ENCODE measurements at regions not wholly inside any gene's neighbourhood (a gene's known extent, or its start where the extent isn't known, plus 50 kb on each side); places are given as distances from the start of the nearest gene placed in this dataset.
"Not testable (repeated sequence)": the region's sequence is repeated elsewhere in the genome, so short reads cannot be mapped to it uniquely, and the experiment has no call there.

- DNase-seq: no peak
Observed at GRCh38 chr5:10126900-10127299, 122.8 kb downstream of the ATPSCKMT start.

GRCh38 chr5:10125116-10125515, 124.6 kb downstream of the ATPSCKMT start:
- no peak for DNase-seq

DNA sequence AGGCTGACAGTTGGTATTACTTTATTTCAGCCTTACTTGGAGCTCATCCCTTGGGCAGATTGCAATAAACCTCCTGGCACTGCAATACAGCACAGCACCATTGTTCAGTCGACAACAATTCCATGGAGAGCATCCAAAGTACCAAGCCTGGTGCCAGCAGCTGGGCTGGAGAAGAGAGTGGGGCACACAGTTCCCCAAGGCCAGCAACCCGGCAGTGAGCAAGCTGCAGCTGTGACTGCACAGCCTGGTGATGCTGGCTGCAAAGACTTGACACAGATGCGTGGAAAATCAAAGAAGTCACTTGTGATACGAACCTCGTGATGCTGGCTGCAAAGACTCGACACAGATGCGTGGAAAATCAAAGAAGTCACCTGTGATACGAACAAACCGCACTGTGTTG, 125.4 kb downstream of the ATPSCKMT start:
- no peak for DNase-seq

DNA sequence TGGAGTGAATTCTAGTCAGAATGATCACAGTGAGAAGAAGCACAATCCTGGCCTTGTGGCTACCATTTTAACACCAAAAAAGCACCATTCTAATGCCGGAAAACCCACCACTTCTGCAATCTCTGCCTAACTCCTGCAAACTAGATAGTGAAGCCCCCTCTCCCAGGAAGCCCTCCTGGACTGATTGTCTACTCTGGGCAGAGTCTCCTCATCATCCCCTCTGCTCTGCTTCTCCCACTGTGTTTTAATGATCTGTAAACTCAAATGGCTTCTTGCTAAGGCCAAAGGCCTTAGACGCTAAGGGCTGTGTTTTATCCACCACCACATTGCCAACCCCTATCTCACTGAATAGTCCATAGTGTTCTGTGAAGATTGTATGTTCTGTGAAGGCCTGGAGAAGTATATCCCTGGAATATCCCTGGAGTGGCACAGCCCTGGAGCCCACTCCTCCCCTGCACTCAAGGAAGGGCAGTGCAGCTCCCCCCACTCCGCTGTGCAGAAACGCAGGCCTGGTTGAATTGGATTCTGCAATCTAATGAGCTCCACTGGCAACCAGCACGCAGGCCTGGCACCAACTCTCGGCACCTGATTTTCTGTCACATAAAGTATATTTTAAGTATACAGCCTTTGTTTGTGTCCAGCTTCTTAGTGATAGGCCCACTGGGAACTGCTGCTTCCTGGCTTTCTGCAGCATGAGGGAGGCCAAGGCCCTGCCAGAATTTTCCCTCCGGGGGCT, 126.3 kb downstream of the ATPSCKMT start:
- no peak for DNase-seq

DNA sequence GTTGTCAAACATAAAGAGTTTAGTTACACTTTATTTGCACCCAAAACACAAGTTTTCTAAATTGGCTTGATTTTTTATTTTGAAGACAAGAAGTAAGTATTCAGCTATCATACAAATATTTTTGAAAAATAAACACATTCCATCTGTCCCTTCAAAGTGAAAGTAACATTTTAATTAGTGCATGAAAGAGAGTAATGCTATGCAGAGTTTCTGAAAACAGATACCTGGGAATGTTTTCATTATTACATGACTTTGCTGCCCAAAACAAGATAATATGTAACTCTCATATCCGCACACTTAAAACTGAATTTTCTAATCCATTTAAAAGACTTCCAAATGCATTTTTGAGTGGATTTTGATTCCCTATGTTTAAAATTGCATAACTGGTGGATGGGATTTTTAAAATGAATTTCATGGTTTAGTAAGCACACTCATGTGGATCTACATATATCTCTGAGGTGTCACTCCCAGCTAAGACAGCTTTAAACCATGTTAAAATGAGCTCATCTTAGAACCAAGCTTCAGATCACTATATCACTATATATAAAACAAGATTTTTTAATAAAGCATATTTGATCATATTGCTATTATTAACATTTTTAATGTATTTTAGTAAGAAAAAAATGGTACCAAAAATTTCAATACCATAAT, 127.5 kb downstream of the ATPSCKMT start:
- no peak for DNase-seq

DNA sequence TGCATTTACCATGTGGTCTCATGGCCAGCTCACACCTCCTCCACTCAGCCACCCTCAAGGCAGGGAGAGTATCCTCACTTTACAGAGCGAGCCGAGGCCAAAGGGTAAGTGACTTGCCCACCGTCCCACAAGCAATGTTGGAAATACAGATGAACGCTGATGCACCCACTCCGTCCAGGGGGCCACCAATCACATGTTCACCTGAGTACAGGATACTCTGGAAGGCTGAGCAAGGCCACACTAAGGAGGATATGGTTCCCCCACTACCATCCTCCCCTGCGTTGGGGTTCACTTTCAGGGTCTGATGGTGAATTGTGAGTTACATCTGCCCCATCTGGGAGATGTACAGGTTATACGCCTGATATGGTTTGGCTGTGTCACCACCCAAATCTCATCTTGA, 128.8 kb downstream of the ATPSCKMT start:
- DNase-seq: no peak

DNA sequence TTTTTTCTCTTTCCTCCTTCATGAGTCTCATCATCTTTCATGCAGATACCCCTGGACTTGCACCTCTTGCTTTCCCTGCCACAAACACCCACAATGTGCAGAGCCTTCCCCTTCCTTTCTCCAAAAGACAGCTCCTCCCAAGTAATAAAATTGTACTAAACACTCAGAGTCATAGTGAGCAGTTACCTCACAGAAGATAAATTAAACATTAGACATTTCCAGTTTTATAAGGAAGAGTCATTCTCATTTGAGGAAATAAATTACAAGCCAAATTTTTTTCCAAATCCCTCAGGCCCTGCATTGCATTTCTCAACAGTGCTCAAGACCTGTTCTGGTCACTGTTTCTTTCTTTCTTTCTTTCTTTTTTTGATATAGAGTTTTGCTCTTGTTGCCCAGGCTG, 131.5 kb downstream of the ATPSCKMT start:
- DNase-seq: no peak

DNA sequence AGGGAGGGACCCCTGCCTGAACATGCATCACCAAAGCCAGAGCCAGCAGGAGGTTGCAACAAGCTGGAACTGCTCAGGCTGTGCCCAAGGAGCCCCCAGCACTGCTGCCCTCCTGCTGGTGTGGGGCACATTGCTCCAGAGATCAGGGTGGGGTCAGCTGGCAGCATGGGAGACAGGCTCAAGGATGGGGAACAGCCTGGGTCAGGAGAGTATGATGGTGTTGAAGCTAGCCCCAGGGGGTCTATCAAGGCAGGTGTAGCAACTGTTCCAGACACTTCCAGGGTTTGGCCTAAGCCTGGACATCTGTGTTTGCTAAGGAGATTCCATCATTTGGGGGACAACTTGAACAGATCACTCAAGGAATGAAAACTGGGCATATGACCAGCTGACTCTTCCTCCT, 133.1 kb downstream of the ATPSCKMT start:
- DNase-seq: no peak

GRCh38 chr5:10115669-10116068, 134.0 kb downstream of the ATPSCKMT start:
- no peak for DNase-seq

GRCh38 chr5:10111571-10111970, 138.1 kb downstream of the ATPSCKMT start:
- peak in 1 of 3 donors; percentile 0 for DNase-seq

DNA sequence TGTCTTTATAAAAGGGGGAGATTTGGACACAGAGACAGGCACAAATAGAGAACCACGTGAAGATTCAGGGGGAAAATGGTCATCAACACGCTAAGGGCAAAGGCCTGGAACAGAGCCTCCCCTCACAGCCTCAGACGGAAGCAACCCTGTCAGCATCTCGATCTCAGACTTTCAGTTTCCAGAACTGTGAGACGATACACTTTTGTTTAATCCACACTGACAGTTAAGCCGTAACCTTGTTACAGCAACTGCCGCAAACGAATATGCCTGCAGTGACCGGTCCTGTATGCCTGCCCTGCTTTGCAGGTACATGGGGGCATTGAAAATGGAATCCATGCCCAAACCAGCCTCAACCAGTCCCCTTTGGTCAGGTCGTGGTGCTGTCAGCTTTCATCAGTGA, 139.5 kb downstream of the ATPSCKMT start:
- DNase-seq: no peak

GRCh38 chr5:10109299-10109698, 140.4 kb downstream of the ATPSCKMT start:
- DNase-seq: no peak

DNA sequence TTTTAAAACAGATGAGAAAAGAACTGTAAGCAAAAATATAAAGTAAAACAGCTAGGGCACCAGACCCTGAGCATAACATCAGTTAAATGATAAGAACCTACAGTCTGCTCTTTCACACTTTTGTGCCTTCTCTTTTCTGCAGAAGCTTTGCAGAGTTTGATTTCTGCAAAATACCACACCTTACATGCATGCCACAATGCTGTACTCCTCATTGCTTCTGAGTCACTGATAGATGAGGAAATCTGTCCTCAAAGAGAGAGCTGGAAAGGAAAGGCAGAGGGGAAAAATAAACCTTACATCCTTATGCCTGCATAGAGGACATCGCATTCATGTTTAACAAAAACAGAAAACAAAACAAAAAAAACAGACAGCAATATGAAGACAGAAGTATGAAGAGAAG, 142.9 kb downstream of the ATPSCKMT start:
- no peak for DNase-seq

- no peak for DNase-seq
Observed at GRCh38 chr5:10106285-10106684, 143.4 kb downstream of the ATPSCKMT start.

GRCh38 chr5:10102706-10103497, 146.8 kb downstream of the ATPSCKMT start:
- DNase-seq: no peak

DNA sequence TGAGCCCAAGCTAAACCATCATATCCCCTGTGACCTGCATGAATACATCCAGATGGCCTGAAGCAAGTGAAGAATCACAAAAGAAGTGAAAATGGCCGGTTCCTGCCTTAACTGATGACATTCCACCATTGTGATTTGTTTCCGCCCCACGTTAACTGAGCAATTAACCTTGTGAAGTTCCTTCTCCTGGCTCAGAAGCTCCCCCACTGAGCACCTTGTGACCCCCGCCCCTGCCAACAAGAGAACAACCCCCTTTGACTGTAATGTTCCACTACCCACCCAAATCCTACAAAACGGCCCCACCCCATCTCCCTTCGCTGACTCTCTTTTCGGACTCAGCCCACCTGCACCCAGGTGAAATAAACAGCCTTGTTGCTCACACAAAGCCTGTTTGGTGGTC, 147.5 kb downstream of the ATPSCKMT start:
- not testable (repeated sequence) for DNase-seq

GRCh38 chr5:10099548-10099947, 150.1 kb downstream of the ATPSCKMT start:
- DNase-seq: no peak

GRCh38 chr5:10091701-10092100, 158.0 kb downstream of the ATPSCKMT start:
- no peak for DNase-seq

GRCh38 chr5:10090074-10090473, 159.6 kb downstream of the ATPSCKMT start:
- no peak for DNase-seq

DNA sequence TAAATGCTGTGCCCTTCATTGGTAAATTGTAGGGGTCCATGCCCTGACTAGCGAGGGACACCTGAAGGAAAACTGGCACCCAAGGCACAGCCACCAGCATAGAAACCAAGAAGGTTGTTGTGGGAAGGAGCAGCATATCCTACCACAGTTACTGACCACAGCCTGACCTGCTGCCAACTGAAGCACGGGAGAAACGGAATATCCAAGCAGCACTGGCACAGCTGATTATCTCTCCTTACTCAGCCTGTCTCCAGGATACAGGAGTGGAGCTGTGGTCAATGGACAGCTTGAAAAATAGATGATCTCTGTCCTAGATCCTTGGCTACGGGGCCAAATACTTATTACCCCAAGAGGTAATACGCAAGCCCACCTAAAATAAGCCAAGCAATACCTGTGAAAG, 164.5 kb downstream of the ATPSCKMT start:
- DNase-seq: no peak

DNA sequence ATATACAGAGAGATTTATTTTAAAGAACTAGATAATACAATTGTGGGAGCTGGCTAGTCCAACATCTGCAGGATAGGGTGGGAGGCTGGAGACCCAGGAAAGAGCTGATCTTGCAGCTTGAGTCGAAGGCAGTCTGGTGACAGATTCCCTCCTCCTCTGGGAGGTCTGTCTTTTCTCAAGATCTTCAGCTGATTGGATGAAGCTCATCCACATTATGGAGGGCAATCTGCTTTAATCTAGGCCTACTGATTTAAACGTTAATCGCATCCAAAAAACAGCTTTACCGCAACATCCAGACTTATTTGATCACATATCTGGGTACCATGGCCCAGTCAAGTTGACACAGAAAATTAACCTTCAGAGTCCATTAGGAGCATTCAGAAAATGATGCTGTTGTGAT, 168.1 kb downstream of the ATPSCKMT start:
- no peak for DNase-seq

DNA sequence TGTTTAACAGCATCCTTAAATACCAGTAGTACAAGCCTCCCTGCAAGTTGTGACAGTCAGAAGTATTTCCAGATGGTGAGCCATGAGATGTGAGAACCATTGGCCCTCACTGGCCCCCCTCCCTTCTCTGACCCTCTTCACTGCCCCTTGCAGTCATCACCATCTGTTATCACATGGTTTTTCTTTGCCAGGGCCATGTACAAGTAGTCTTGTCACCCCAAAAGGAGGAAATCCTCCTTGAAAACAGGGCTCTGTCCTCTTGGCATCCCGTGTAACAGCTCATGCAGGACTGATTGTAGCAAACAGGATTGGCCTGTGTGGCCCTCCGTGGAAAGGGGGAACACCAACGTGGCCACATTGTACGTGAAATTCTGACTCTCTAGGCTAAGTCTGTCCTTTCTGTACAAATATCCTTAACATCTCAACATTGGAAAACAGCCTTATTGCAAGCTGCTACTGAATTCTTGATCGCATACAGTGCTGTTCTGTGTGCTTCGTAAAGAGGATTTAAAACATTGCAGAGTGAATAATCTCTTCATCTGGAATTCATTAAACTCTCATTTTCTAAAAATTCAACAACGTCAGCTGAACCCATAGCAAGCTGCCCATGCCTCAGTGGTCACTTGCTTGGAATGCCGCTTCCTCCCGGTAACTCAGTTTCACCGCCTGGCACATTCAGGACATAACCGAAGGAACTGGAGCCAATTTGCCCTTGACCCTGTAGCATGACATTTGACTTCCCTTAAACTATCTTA, 171.7 kb downstream of the ATPSCKMT start:
- no peak for DNase-seq

GRCh38 chr5:10073441-10074104, 176.1 kb downstream of the ATPSCKMT start:
- no peak for DNase-seq

Data from suppressor macrophage treated with lipopolysaccharide for 1 hour (primary cell).